ENCODE measurements at regions not wholly inside any gene's neighbourhood (a gene's known extent, or its start where the extent isn't known, plus 50 kb on each side); places are given as distances from the start of the nearest gene placed in this dataset.

GRCh38 chr10:83225781-83226180 lies 913.5 kb upstream of the GHITM start:
- 87 to 90% (median 88%) methylated on average over 4 of the region's 4 CpGs for WGBS, 4 donors
- Histone ChIP-seq H3K4me3 (no peak overlapping the region), H3K27me3 (no peaks in the 10 kb centered on the region), H3K9me3 (no peaks in the 10 kb centered on the region), H3K4me1 (no peaks in the 10 kb centered on the region), H3K36me3 (no peaks in the 10 kb centered on the region), H3K27ac (no peak overlapping the region)
- no peak for DNase-seq
- no peak for TF ChIP-seq POLR2A (IDR thresholded peaks at IDR 0.05)
- TF ChIP-seq CTCF (IDR thresholded peaks at IDR 0.05): no peak
- no peak for ATAC-seq
- intact Hi-C loops (cut with DNase I): no loop called here

GRCh38 chr10:83229991-83230390 lies 909.3 kb upstream of the GHITM start:
- Histone ChIP-seq H3K4me1 (no peaks in the 10 kb centered on the region), H3K27me3 (no peaks in the 10 kb centered on the region), H3K27ac (no peak overlapping the region), H3K4me3 (no peak overlapping the region), H3K36me3 (no peaks in the 10 kb centered on the region), H3K9me3 (no peaks in the 10 kb centered on the region)
- TF ChIP-seq POLR2A (IDR thresholded peaks at IDR 0.05) (no peak), CTCF (IDR thresholded peaks at IDR 0.05) (no peak)
- intact Hi-C loops (cut with DNase I): no loop called here
- DNase-seq (no peak), ATAC-seq (no peak)
- WGBS, 4 donors: 81 to 89% (median 84%) methylated on average over 8 of the region's 8 CpGs

GRCh38 chr10:83233691-83234090 lies 905.6 kb upstream of the GHITM start:
- Histone ChIP-seq H3K4me1 (no peaks in the 10 kb centered on the region), H3K27me3 (no peaks in the 10 kb centered on the region), H3K27ac (no peak overlapping the region), H3K9me3 (no peaks in the 10 kb centered on the region), H3K36me3 (no peaks in the 10 kb centered on the region), H3K4me3 (no peak overlapping the region)
- DNase-seq (no peak), ATAC-seq (no peak)
- 88 to 96% (median 92%) methylated on average over 1 of the region's 1 CpG for WGBS, 4 donors
- intact Hi-C loops (cut with DNase I): no loop called here
- TF ChIP-seq CTCF (IDR thresholded peaks at IDR 0.05) (no peak), POLR2A (IDR thresholded peaks at IDR 0.05) (no peak)

GRCh38 chr10:83248106-83248631 lies 891.1 kb upstream of the GHITM start:
- H3K27ac ChIP-seq: no peak overlapping the region
- no peaks in the 10 kb centered on the region for H3K36me3 ChIP-seq
- peaks cover 0 to 15% (median 4%) of the 10 kb centered on the region in 12 donors for H3K9me3 ChIP-seq
- no peak for DNase-seq
- intact Hi-C loops (cut with DNase I): no loop called here
- H3K27me3 ChIP-seq: no peaks in the 10 kb centered on the region
- no peak overlapping the region for H3K4me3 ChIP-seq
- no peaks in the 10 kb centered on the region for H3K4me1 ChIP-seq
- no peak for TF ChIP-seq POLR2A (IDR thresholded peaks at IDR 0.05)
- TF ChIP-seq CTCF (IDR thresholded peaks at IDR 0.05): no peak
- ATAC-seq: no peak
- WGBS, 4 donors: 61 to 83% (median 74%) methylated on average over 4 of the region's 4 CpGs

Measured in heart left ventricle (tissue), 16 donors.